Stimulated activated CD8-positive, alpha-beta memory T cell treated with anti-CD3 and anti-CD28 coated beads, Interleukin-12 subunit alpha, Interleukin-12 subunit beta, amount 100 ng/mL, for 4 hours (primary cell): ENCODE measurements at regions not wholly inside any gene's neighbourhood (a gene's known extent, or its start where the extent isn't known, plus 50 kb on each side); places are given as distances from the start of the nearest gene placed in this dataset.

Source experiments
- DNase-seq: peaks from one replicate; pipeline ENCODE4 v3.0.0-alpha.2; 2020; ENCODE audit warnings: low read depth

- no peak for DNase-seq
Observed at GRCh38 chr2:16154501-16155280, 214.3 kb downstream of the MYCN start.

- no peak for DNase-seq
Observed at GRCh38 chr2:16154061-16154460, 213.7 kb downstream of the MYCN start.

DNA sequence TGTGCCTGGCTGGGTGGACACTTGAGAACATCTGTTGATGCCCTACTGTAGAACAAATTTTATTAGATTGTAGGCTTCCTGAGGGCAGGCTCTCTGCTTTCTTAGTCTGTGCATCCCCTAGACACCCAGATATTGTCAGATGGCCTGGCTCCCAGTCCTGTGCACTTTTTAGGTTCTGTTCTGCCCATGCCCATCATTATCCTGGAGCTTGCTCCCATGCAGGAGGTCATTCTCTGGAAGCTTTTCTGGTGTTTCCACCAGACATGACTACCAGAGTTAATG is 213.3 kb downstream of the MYCN start:
- no peak for DNase-seq

- no peak for DNase-seq
Observed at GRCh38 chr2:16152928-16153753, 212.8 kb downstream of the MYCN start.

- DNase-seq, result no peak
Observed at GRCh38 chr2:16152071-16152927, 211.9 kb downstream of the MYCN start.

DNA sequence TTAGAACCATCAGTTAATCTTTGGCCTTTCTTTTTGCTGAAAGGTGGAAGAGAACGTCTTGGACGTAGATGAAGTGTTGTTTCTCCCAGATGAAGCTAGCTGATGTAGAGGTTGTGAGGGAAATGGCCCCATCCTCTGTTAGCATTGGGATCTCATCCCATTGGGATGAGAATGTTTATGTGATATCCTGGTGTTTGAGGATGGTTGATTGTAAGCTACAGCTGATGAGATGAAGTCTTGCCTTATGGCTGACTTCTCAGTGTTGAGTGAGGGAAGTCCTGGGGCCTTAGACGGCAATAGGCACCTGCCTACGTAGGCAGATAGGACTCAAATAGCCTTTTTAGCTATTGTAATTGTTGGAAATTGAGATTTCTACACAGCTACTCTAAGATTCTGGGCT is 211.3 kb downstream of the MYCN start:
- DNase-seq, result no peak

GRCh38 chr2:16151281-16151570 is 210.9 kb downstream of the MYCN start:
- no peak for DNase-seq

DNA sequence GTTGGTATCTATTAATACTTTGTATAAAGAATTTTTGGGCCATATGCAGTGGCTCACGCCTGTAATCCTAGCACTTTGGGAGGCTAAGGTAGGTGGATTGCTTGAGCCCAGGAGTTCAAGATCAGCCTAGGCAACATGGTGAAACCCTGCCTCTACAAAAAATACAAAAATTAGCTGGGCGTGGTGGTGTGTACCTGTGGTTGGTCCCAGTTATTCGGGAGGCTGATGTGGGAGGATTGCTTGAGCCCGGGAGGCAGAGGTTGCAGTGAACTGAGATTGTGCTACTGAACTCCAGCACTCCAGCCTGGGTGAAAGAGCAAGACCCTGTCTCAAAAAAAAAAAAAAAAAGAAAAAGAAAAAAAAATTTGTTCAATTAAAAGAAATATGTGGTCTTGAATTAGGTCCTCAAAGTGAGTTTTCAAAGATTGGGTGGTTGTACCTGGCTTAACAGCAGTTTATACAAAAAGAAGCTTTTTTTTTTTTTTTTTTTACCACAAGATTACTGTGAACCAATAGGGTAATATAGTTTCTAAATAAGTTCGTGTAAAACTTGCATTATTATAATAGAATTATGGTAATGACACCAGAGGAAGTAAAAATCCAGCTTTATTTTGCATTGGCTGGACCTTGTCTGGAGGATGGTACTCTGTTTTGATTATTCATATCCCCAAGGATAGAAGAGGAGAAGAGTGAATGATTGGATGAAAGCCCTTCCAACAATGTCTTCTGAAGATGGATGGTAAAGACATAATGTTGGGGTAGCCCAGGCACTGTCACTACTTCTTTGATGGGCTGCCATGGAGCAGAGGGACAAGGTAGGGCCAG is 210.3 kb downstream of the MYCN start:
- DNase-seq, result no peak

DNA sequence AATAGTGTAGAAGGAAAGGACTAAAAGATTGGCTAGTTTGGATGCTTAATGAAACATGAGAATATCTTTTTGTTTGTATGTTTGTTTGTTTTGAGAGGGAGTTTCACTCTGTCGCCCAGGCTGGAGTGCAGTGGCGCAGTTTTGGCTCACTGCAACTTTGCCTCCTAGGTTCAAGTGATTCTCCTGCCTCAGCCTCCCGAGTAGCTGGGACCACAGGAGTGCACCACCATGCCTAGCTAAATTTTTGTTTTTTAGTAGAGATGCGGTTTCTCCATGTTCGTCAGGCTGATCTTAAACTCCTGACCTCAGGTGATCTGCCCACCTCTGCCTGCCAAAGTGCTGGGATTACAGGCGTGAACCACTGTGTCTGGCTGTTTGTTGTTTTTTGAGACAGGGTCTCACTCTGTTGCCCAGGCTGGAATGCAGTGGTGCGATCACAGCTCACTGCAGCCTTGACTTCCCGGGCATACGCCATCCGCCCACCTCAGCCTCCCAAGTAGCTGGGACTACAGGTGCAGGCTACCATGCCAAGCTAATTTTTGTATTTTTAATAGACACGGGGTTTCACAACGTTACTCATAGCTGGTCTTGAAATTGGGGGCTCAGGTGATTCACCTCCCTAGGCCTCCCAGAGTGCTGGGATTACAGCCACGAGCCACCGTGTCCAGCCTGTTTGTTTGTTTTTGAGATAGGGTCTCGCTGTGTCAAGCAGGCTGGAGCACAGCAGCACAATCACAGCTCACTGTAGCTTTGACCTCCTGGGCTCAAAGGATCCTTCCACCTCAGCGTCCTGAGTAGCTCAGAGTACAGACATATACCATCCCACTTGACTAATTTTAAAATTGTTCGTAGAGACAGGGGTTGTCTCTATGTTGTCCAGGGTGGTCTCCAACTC is 209.2 kb downstream of the MYCN start:
- DNase-seq, result no peak

DNA sequence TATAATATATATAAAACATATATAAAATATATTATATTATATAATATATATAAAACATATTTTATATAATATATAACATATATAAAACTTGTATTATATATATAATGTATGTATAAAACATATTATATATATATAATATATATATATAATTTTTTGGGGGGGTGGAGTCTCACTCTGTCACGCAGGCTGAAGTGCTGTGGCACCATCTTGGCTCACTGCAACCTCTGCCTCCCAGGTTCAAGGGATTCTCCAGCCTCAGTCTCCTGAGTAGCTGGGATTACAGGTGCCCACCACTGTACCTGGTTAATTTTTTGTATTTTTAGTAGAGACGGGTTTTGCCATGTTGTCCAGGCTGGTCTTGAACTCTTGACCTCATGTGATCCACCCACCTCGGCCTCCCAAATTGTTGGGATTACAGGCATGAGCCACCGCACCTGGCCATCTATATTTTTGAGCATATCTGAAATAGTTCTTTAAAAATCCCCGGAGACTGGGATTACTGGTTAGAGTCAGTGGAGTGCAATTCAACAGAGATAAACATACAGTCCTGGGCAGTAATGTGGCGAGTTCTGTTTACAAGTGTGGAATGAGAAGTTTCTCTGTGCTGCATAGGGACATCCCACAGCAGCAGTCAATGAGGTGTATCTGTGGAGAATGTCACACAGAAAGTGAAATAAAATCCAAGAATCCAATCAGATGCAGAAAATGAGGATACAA is 208.4 kb downstream of the MYCN start:
- DNase-seq, result no peak

- DNase-seq, result no peak
Observed at GRCh38 chr2:16142383-16143361, 202.3 kb downstream of the MYCN start.

- no peak for DNase-seq
Observed at GRCh38 chr2:16141641-16141921, 201.2 kb downstream of the MYCN start.

DNA sequence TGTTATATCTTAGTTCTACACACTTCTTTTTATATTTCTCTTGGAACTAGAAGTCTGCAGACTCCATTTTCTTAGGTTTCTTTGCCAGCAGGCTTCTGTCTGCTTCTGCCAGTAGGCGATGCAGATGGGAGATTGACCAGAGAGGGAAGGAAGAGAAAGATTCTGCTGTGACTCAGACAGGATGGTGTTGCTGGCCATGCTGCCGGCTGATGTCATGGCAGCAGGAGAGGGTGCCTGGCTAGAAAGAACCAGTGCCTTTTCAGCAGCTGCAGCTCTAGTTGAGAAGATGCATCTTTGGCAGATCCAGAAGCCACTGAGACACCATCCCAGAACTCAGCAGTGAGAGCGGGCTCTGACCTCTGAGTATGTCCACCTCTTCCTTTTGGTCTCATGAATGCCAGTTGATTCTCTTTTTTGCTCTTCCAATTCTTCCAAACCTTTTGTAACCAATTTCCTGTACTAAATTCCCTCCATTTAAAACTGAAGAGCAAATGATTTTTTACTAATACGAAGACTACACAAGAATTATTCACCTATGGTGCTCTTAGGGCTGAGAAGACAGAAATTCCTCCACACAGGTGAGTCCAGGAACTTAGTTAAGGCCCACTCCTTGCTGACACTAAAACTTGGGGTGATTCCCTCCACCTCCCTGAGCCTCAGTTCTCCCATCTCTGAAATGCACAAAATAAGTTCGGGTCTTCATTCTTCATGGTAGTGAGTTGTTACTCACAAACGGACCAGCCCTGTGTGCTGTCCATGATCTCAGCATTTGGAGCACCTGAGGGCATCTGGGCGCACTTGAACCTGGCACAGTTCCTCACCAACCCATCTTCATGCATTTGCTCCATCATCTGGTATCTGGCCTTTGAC is 200.7 kb downstream of the MYCN start:
- no peak for DNase-seq

DNA sequence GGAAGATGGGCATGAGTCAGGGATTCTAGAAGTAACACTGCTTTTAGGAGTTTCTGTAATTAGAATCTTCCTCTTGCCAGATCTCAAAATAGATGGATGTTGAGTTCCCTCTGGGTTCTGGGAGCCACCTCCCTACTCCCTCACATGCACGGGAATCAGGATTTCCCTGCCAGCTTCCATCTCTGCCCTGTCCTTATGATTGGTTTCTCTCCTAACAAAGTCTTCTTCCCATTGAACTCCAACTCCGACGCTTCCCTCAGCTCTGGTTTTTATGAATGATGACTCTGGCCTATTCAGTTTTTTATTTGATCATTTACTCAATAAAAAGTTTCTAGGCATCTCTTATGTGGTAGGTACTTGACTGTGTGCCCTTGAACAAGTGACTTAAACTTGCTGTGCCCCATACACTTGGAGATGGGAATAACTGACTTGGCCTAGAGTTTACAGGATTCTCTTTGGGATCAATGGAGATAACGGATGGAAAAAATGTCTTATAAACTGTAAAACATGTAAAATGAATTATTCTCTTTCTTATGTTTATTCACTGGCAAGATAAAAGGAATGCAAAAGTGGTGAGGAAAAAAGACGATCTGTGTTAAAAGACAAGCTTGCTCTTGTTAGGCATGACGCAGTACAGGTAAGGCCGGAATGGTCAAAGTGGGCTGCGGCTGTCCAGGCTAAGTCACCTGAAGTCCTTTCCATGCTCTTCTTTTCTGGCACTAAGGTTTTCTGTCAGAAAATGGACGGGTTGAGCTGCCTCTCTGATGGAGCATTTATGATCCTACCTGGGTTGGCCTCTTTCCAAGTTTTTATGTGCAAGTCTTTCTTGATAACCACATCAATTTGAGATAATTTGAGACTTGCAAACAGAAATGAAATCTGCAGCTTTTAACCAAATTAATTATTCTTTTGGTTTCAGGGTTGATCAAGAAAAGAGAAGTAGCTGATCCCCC is 199.6 kb downstream of the MYCN start:
- no peak for DNase-seq

DNA sequence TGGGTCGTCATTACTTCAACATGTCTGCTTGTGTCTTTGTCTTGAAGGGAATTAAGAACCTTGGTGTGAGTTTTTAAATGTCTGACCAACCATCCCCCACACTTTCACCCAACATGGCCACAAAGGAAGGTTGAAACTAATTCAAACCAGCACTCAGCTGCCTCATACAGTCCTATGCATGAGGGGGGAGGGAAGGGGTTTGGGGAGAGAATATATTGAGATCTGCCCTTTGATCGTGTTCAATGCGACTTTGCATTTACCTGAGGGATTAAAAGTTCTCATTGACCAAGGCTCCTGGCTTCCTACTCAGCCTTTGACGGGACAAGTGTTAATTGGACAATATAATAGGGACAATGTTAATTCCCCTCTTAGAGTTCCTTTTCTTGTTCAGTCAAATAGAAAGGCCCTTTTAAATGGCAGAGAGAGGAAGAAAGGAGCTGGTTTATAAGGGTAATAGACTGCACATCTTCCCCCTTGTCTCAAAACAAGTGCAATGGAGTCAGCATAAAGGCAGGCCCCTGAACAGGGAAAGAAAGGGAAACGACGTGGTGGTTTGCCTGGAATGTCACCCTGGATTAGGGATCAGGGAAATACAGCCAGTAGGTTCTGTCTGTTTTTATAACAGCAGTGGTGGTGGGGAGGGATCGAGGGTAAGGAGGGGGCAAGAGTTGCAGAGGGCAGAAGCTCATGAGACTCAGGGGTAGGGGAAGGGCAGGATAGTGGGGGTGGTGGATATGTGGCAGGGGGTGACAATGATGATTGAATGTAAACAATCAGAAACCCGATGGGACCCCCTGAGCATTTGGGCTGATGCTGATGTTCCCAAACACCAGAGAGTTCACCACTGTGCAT is 198.7 kb downstream of the MYCN start:
- no peak for DNase-seq

GRCh38 chr2:16137080-16137755 is 196.9 kb downstream of the MYCN start:
- no peak for DNase-seq
